ENCODE measurements at regions not wholly inside any gene's neighbourhood (a gene's known extent, or its start where the extent isn't known, plus 50 kb on each side); places are given as distances from the start of the nearest gene placed in this dataset.

DNA sequence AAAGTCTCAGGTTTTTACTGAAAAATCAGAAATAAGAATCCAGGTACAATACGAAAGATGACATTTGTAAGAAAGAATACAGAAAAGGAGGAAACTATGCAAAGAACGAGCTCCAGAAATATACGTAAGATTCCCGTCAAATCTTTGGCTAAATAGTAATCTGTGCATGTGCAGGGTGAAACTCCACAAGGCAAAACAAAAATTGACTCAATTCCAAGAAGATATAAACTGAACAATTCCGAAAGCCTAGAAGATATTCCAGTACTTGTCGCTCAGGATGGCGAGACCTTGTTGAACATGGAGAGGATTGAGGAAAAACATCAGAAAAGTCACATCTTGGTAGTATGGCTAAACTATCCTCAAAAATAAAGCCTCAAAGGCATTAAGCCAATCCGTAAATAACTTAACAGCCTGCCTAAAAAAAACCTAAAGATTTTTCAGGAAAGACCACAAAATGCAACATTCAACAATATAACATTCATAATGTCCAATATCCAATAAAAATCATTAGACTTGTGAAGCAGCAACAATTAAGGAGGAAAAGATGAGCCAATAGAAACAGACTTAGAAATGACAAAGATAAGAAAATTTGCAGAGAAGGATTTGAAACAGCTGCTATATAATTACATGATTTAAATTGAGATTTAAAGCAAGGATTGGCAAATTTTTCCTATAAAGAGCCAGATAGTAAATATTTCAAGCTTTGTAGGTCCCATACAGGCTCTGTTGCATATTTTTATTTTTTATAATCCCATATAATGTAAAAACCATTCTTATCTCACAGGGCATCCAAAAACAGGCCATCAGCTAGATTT lies 166.4 kb upstream of the UBASH3B start:
- H3K4me3 Mint-ChIP-seq: no peak overlapping the region
- ATAC-seq: no peak

DNA sequence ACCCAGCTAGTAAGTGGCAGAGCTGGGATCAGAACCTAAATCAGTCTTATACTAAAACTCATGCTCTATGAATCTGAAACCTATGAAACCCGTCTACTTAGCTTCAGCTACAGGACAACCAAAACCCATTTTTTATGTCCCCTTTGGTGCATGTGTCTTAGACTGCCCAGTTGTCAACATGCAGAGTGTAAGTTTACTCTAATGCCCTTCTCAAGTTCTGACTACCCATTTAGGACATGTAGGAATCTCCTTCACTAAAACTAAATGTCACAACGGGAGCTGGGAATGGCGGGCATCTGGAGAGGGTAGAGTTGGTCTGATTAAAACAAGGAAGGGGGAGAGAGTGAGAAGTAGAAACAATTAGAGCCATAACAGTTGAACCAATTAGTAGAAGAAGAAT lies 167.9 kb upstream of the UBASH3B start:
- peaks cover 0 to 5% (median 0%) of the 10 kb centered on the region in 7 donors for H3K4me1 Mint-ChIP-seq
- Histone ChIP-seq H3K27me3 (ENCODE audit: control insufficient read depth in 2 of 2, insufficient read depth in 2 of 2, low read length in 2 of 2) (no peaks in the 10 kb centered on the region), H3K4me1 (ENCODE audit: control insufficient read depth in 2 of 2, insufficient read depth in 2 of 2, low read length in 2 of 2) (no peaks in the 10 kb centered on the region), H3K9me3 (ENCODE audit: control insufficient read depth in 2 of 3, low read length in 3 of 3) (no peaks in the 10 kb centered on the region), H3K27ac (ENCODE audit: low read depth, low read length) (no peak overlapping the region), H3K36me3 (ENCODE audit: control insufficient read depth in 2 of 3, insufficient read depth in 3 of 3, low read length in 3 of 3) (no peaks in the 10 kb centered on the region), H3K4me3 (ENCODE audit: low read length) (no peak overlapping the region)
- ATAC-seq (no peak), DNase-seq (no peak)
- peaks cover 5 to 32% (median 15%) of the 10 kb centered on the region in 11 donors for H3K9me3 Mint-ChIP-seq
- no peak overlapping the region for H3K4me3 Mint-ChIP-seq
- ChIA-PET CTCF (no interaction called here), POLR2A (no interaction called here)
- intact Hi-C loops (cut with micrococcal nuclease): no loop called here
- H3K36me3 Mint-ChIP-seq: peaks cover 0 to 10% (median 0%) of the 10 kb centered on the region in 5 donors
- H3K27me3 Mint-ChIP-seq: peaks cover 7 to 23% (median 15%) of the 10 kb centered on the region in 5 donors
- no peak overlapping the region for H3K27ac Mint-ChIP-seq

More for the DNA sequence above, 166.4 kb upstream of the UBASH3B start:
- Histone ChIP-seq H3K36me3 (ENCODE audit: control insufficient read depth in 2 of 3, insufficient read depth in 3 of 3, low read length in 3 of 3) (no peaks in the 10 kb centered on the region), H3K4me3 (ENCODE audit: low read length) (no peak overlapping the region), H3K27ac (ENCODE audit: low read depth, low read length) (no peak overlapping the region), H3K27me3 (ENCODE audit: control insufficient read depth in 2 of 2, insufficient read depth in 2 of 2, low read length in 2 of 2) (no peaks in the 10 kb centered on the region), H3K4me1 (ENCODE audit: control insufficient read depth in 2 of 2, insufficient read depth in 2 of 2, low read length in 2 of 2) (no peaks in the 10 kb centered on the region), H3K9me3 (ENCODE audit: control insufficient read depth in 2 of 3, low read length in 3 of 3) (no peaks in the 10 kb centered on the region)
- Mint-ChIP-seq H3K4me1 (peaks cover 0 to 5% (median 0%) of the 10 kb centered on the region in 7 donors), H3K36me3 (no peaks in the 10 kb centered on the region), H3K9me3 (peaks cover 0 to 18% (median 5%) of the 10 kb centered on the region in 11 donors), H3K27ac (no peak overlapping the region), H3K27me3 (peaks cover 6 to 22% (median 21%) of the 10 kb centered on the region in 5 donors)
- intact Hi-C loops (cut with micrococcal nuclease): no loop called here
- no peak for DNase-seq
- ChIA-PET POLR2A (no interaction called here), CTCF (no interaction called here)

DNA sequence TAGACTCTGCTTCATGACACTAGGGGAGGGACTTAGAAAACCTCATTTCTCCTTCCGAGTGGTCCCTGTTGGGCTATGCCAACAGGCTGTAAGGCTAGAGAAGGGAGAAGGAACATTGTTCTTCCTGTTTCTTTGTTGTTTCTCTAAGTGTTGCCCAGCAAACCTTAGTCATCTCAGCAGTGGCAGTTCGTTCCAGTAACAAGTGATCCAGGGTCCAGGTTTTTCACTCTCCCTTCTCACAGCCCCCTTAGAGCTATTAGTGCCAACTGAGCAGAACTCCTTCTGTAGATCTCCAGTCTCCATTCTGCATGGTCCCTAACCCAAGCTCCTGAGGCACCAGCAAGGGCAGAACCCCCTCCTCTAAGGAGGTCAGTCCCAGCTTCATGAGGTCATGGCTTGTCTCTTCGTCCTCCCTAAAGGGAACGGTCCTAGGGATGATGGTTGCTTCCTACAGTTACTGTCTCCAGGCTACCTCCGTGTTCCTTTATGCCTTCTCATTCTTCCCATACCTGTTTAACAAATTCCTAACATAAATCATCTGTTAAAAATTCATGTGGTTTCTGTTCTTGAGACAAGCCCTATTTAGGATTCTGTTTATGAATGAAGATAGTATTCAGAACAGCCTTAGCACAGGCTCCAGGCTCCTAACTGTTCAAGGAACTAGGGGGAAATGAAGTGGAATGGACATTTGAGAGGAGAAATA lies 168.6 kb upstream of the UBASH3B start:
- H3K4me1 ChIP-seq (ENCODE audit: control insufficient read depth in 2 of 2, insufficient read depth in 2 of 2, low read length in 2 of 2): no peaks in the 10 kb centered on the region
- POLR2A ChIA-PET: no interaction called here
- H3K9me3 ChIP-seq (ENCODE audit: control insufficient read depth in 2 of 3, low read length in 3 of 3): no peaks in the 10 kb centered on the region
- no peak overlapping the region for H3K27ac ChIP-seq (ENCODE audit: low read depth, low read length)
- no peaks in the 10 kb centered on the region for H3K36me3 ChIP-seq (ENCODE audit: control insufficient read depth in 2 of 3, insufficient read depth in 3 of 3, low read length in 3 of 3)
- Mint-ChIP-seq H3K4me3 (no peak overlapping the region), H3K27ac (no peak overlapping the region), H3K4me1 (peaks cover 0 to 5% (median 0%) of the 10 kb centered on the region in 7 donors), H3K27me3 (peaks cover 7 to 23% (median 11%) of the 10 kb centered on the region in 5 donors), H3K9me3 (peaks cover 5 to 40% (median 21%) of the 10 kb centered on the region in 11 donors), H3K36me3 (peaks cover 0 to 10% (median 0%) of the 10 kb centered on the region in 5 donors)
- ATAC-seq: no peak
- intact Hi-C loops (cut with micrococcal nuclease): no loop called here
- H3K4me3 ChIP-seq (ENCODE audit: low read length): no peak overlapping the region
- no peaks in the 10 kb centered on the region for H3K27me3 ChIP-seq (ENCODE audit: control insufficient read depth in 2 of 2, insufficient read depth in 2 of 2, low read length in 2 of 2)
- no peak for DNase-seq
- CTCF ChIA-PET: no interaction called here

DNA sequence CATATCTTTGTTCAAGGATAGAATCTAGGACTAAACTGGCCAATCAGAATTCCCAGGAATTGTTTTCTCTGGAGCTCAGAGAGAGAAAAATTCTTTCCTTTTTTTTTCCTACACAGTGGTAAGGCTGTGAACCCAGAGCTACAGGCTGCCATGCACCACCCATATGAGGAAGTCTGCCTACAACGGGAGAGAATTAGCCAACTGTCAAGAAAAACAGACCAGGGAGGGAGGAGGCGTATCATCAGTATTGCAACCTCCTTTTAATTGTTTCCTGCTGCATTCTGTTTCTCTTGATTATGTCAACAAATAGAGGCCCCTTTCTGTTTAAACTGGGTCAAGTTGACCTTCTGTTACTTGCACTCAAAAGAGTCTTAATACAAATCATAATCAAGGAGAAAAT lies 176.5 kb upstream of the UBASH3B start:
- peaks cover 5 to 30% (median 23%) of the 10 kb centered on the region in 11 donors for H3K9me3 Mint-ChIP-seq
- H3K27me3 ChIP-seq (ENCODE audit: control insufficient read depth in 2 of 2, insufficient read depth in 2 of 2, low read length in 2 of 2): no peaks in the 10 kb centered on the region
- H3K4me3 Mint-ChIP-seq: no peak overlapping the region
- no peak overlapping the region for H3K27ac ChIP-seq (ENCODE audit: low read depth, low read length)
- H3K27me3 Mint-ChIP-seq: peaks cover 2 to 33% (median 23%) of the 10 kb centered on the region in 5 donors
- H3K36me3 Mint-ChIP-seq: peaks cover 0 to 10% (median 0%) of the 10 kb centered on the region in 5 donors
- intact Hi-C loops (cut with micrococcal nuclease): no loop called here
- ChIA-PET POLR2A (no interaction called here), CTCF (no interaction called here)
- no peak overlapping the region for H3K4me3 ChIP-seq (ENCODE audit: low read length)
- H3K36me3 ChIP-seq (ENCODE audit: control insufficient read depth in 2 of 3, insufficient read depth in 3 of 3, low read length in 3 of 3): no peaks in the 10 kb centered on the region
- H3K9me3 ChIP-seq (ENCODE audit: control insufficient read depth in 2 of 3, low read length in 3 of 3): no peaks in the 10 kb centered on the region
- no peak for DNase-seq
- no peak for ATAC-seq
- no peak overlapping the region for H3K27ac Mint-ChIP-seq
- H3K4me1 Mint-ChIP-seq: no peaks in the 10 kb centered on the region
- no peaks in the 10 kb centered on the region for H3K4me1 ChIP-seq (ENCODE audit: control insufficient read depth in 2 of 2, insufficient read depth in 2 of 2, low read length in 2 of 2)

DNA sequence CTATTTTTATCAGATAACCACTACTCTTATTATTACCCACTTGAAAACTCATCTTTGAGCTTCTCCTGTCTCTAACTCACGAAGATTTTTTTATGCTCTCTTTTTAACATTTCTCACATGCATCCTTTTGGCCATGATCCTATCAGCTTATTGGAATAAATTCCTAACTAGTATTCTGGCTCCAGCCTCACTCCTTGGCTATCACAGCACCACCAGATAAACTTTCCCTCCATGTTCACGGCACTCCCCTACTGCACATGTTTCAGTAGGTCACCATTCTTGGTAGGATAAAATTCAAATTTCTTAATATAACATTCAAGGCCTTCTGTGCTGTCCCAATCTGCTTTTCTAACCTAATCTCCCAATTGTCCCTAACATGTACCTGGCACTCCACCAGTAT lies 186.6 kb upstream of the UBASH3B start:
- Mint-ChIP-seq H3K27ac (no peak overlapping the region), H3K9me3 (peaks cover 0 to 19% (median 5%) of the 10 kb centered on the region in 11 donors), H3K4me1 (no peaks in the 10 kb centered on the region), H3K27me3 (peaks cover 0 to 19% (median 10%) of the 10 kb centered on the region in 5 donors), H3K4me3 (no peak overlapping the region), H3K36me3 (no peaks in the 10 kb centered on the region)
- no peak overlapping the region for H3K4me3 ChIP-seq (ENCODE audit: low read length)
- H3K36me3 ChIP-seq (ENCODE audit: control insufficient read depth in 2 of 3, insufficient read depth in 3 of 3, low read length in 3 of 3): no peaks in the 10 kb centered on the region
- H3K4me1 ChIP-seq (ENCODE audit: control insufficient read depth in 2 of 2, insufficient read depth in 2 of 2, low read length in 2 of 2): no peaks in the 10 kb centered on the region
- ChIA-PET POLR2A (no interaction called here), CTCF (no interaction called here)
- H3K27me3 ChIP-seq (ENCODE audit: control insufficient read depth in 2 of 2, insufficient read depth in 2 of 2, low read length in 2 of 2): no peaks in the 10 kb centered on the region
- ATAC-seq (no peak), DNase-seq (no peak)
- intact Hi-C loops (cut with micrococcal nuclease): no loop called here
- no peaks in the 10 kb centered on the region for H3K9me3 ChIP-seq (ENCODE audit: control insufficient read depth in 2 of 3, low read length in 3 of 3)
- no peak overlapping the region for H3K27ac ChIP-seq (ENCODE audit: low read depth, low read length)

DNA sequence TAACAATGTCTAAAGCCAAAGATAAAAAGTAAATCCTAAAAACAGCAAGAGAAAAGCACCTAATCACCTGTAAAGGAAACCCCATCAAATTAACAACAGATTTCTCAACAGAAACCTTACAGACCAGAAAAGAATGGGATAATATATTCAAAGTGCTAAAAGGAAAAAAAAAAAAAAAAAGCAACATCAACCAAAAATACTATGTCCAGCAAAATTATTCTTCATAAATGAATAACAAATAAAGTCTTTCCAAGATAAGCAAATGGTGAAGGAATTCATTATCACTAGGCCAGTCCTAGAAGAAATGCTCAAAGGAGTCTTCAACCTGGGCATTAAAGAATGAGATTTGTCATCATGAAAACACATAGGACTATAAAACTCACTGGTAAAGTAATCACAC lies 192.0 kb upstream of the UBASH3B start:
- H3K36me3 Mint-ChIP-seq: peaks cover 0 to 5% (median 0%) of the 10 kb centered on the region in 5 donors
- no peaks in the 10 kb centered on the region for H3K4me1 Mint-ChIP-seq
- peaks cover 0 to 9% (median 0%) of the 10 kb centered on the region in 3 experiments for H3K9me3 ChIP-seq (ENCODE audit: control insufficient read depth in 2 of 3, low read length in 3 of 3)
- ATAC-seq (no peak), DNase-seq (no peak)
- intact Hi-C loops (cut with micrococcal nuclease): no loop called here
- CTCF ChIA-PET: no interaction called here
- no peak overlapping the region for H3K4me3 Mint-ChIP-seq
- peaks cover 0 to 16% (median 8%) of the 10 kb centered on the region in 5 donors for H3K27me3 Mint-ChIP-seq
- POLR2A ChIA-PET: no interaction called here
- H3K9me3 Mint-ChIP-seq: peaks cover under 1 to 61% (median 25%) of the 10 kb centered on the region in 11 donors
- H3K27me3 ChIP-seq (ENCODE audit: control insufficient read depth in 2 of 2, insufficient read depth in 2 of 2, low read length in 2 of 2): no peaks in the 10 kb centered on the region
- no peak overlapping the region for H3K27ac ChIP-seq (ENCODE audit: low read depth, low read length)
- H3K4me1 ChIP-seq (ENCODE audit: control insufficient read depth in 2 of 2, insufficient read depth in 2 of 2, low read length in 2 of 2): no peaks in the 10 kb centered on the region
- H3K36me3 ChIP-seq (ENCODE audit: control insufficient read depth in 2 of 3, insufficient read depth in 3 of 3, low read length in 3 of 3): no peaks in the 10 kb centered on the region
- H3K4me3 ChIP-seq (ENCODE audit: low read length): no peak overlapping the region
- no peak overlapping the region for H3K27ac Mint-ChIP-seq
